ENCODE measurements at regions not wholly inside any gene's neighbourhood (a gene's known extent, or its start where the extent isn't known, plus 50 kb on each side); places are given as distances from the start of the nearest gene placed in this dataset.

GRCh38 chr5:168228668-168229067, 62.8 kb upstream of the WWC1 start:
- H3K36me3 Mint-ChIP-seq (ENCODE audit: low read depth), result no peaks in the 10 kb centered on the region

GRCh38 chr5:168234133-168234532, 57.3 kb upstream of the WWC1 start:
- no peak overlapping the region for H3K27ac Mint-ChIP-seq
- DNase-seq, result no peak

More at GRCh38 chr5:168228668-168229067, 62.8 kb upstream of the WWC1 start:
- Mint-ChIP-seq H3K4me3 (no peak overlapping the region), H3K27me3 (ENCODE audit: insufficient read depth) (peaks cover 12% of the 10 kb centered on the region), H3K9me3 (peaks cover 9% of the 10 kb centered on the region), H3K27ac (no peak overlapping the region), H3K4me1 (peaks cover 16% of the 10 kb centered on the region)
- Histone ChIP-seq H3K4me1 (ENCODE audit: control insufficient read depth, insufficient read depth, low read length) (peaks cover 4% of the 10 kb centered on the region), H3K27ac (ENCODE audit: low read depth, low read length) (no peak overlapping the region), H3K9me3 (ENCODE audit: control insufficient read depth, low read length) (peaks cover 13% of the 10 kb centered on the region), H3K4me3 (ENCODE audit: low read length) (no peak overlapping the region), H3K27me3 (ENCODE audit: control insufficient read depth, insufficient read depth, low read length, poor library complexity, severe bottlenecking) (no peaks in the 10 kb centered on the region), H3K9ac (ENCODE audit: extremely low read depth, low read length, poor library complexity, severe bottlenecking) (no peak overlapping the region), H3K36me3 (ENCODE audit: control insufficient read depth, insufficient read depth, low read length) (no peaks in the 10 kb centered on the region)
- no peak for DNase-seq
- 83% methylated on average over 1 of the region's 3 CpGs; no CpG with 5 or more reads in 1 of the 2 experiments for WGBS, 2 experiments (ENCODE audit: insufficient coverage in 1 of 2, insufficient read length in 1 of 2)
- no peak for TF ChIP-seq CTCF (conservative IDR thresholded peaks at IDR 0.05)

GRCh38 chr5:168238463-168238862, 53.0 kb upstream of the WWC1 start:
- no peaks in the 10 kb centered on the region for H3K27me3 ChIP-seq (ENCODE audit: control insufficient read depth, insufficient read depth, low read length, poor library complexity, severe bottlenecking)
- H3K36me3 Mint-ChIP-seq (ENCODE audit: low read depth), result no peaks in the 10 kb centered on the region
- H3K4me1 Mint-ChIP-seq, result no peaks in the 10 kb centered on the region
- H3K4me1 ChIP-seq (ENCODE audit: control insufficient read depth, insufficient read depth, low read length), result no peaks in the 10 kb centered on the region
- H3K27ac ChIP-seq (ENCODE audit: low read depth, low read length), result no peak overlapping the region
- no peak overlapping the region for H3K27ac Mint-ChIP-seq
- H3K9ac ChIP-seq (ENCODE audit: extremely low read depth, low read length, poor library complexity, severe bottlenecking), result no peak overlapping the region
- DNase-seq, result no peak
- H3K9me3 Mint-ChIP-seq, result peaks cover 7% of the 10 kb centered on the region
- H3K4me3 Mint-ChIP-seq, result no peak overlapping the region
- no peaks in the 10 kb centered on the region for H3K36me3 ChIP-seq (ENCODE audit: control insufficient read depth, insufficient read depth, low read length)
- peaks cover 1% of the 10 kb centered on the region for H3K9me3 ChIP-seq (ENCODE audit: control insufficient read depth, low read length)
- H3K27me3 Mint-ChIP-seq (ENCODE audit: insufficient read depth), result peaks cover 42% of the 10 kb centered on the region
- H3K4me3 ChIP-seq (ENCODE audit: low read length), result no peak overlapping the region
- WGBS, 2 experiments (ENCODE audit: insufficient coverage in 1 of 2, insufficient read length in 1 of 2), result 62 to 82% methylated on average over 8 of the region's 8 CpGs
- no peak for TF ChIP-seq CTCF (conservative IDR thresholded peaks at IDR 0.05)

More at GRCh38 chr5:168234133-168234532, 57.3 kb upstream of the WWC1 start:
- Mint-ChIP-seq H3K27me3 (ENCODE audit: insufficient read depth) (peaks cover 23% of the 10 kb centered on the region), H3K9me3 (peaks cover 14% of the 10 kb centered on the region), H3K4me1 (peaks cover 6% of the 10 kb centered on the region), H3K36me3 (ENCODE audit: low read depth) (no peaks in the 10 kb centered on the region), H3K4me3 (no peak overlapping the region)
- peaks cover 13% of the 10 kb centered on the region for H3K9me3 ChIP-seq (ENCODE audit: control insufficient read depth, low read length)
- no peak overlapping the region for H3K27ac ChIP-seq (ENCODE audit: low read depth, low read length)
- H3K4me1 ChIP-seq (ENCODE audit: control insufficient read depth, insufficient read depth, low read length), result peaks cover 4% of the 10 kb centered on the region
- no peaks in the 10 kb centered on the region for H3K36me3 ChIP-seq (ENCODE audit: control insufficient read depth, insufficient read depth, low read length)
- H3K4me3 ChIP-seq (ENCODE audit: low read length), result no peak overlapping the region
- no peaks in the 10 kb centered on the region for H3K27me3 ChIP-seq (ENCODE audit: control insufficient read depth, insufficient read depth, low read length, poor library complexity, severe bottlenecking)
- WGBS, 2 experiments (ENCODE audit: insufficient coverage in 1 of 2, insufficient read length in 1 of 2), result 95% methylated on average over 2 of the region's 3 CpGs; no CpG with 5 or more reads in 1 of the 2 experiments
- H3K9ac ChIP-seq (ENCODE audit: extremely low read depth, low read length, poor library complexity, severe bottlenecking), result no peak overlapping the region
- no peak for TF ChIP-seq CTCF (conservative IDR thresholded peaks at IDR 0.05)

All from endodermal cell (in vitro differentiated cells).